ENCODE measurements at regions not wholly inside any gene's neighbourhood (a gene's known extent, or its start where the extent isn't known, plus 50 kb on each side); places are given as distances from the start of the nearest gene placed in this dataset.

DNA sequence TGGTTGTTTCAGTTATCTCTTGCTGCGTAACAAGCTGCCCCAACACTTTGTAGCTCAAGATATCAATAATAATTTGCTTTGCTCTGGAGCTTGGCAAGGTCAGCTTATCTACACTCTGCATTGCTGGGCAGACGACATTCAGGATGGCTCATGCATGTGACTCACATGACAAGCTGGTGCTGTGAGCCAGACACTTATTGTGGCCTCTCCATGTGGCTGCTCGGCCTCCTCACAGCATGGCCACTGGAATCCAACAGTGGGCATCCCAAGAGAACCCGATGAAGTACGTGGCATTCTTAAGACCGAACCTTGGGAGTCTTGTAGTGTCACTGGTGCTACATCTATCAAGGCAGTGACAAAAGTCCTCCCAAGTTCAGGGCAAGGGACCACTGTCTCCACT, 94.2 kb upstream of the MVB12B start:
- no peak overlapping the region for H3K27ac ChIP-seq (replicated peaks)
- no peaks in the 10 kb centered on the region for H3K27me3 ChIP-seq (ENCODE audit: insufficient read depth, poor library complexity, severe bottlenecking)
- no peak for DNase-seq (ENCODE audit: low read depth in 1 of 2, low spot score in 1 of 2)
- TF ChIP-seq POLR2AphosphoS5 (IDR thresholded peaks at IDR 0.05; ENCODE audit: low read depth) (no peak), GABPA (IDR thresholded peaks at IDR 0.05; ENCODE audit: low read depth) (no peak), SPI1 (IDR thresholded peaks at IDR 0.05; ENCODE audit: borderline replicate concordance, low read depth) (no peak)
- TF ChIP-seq, protein P1, sequence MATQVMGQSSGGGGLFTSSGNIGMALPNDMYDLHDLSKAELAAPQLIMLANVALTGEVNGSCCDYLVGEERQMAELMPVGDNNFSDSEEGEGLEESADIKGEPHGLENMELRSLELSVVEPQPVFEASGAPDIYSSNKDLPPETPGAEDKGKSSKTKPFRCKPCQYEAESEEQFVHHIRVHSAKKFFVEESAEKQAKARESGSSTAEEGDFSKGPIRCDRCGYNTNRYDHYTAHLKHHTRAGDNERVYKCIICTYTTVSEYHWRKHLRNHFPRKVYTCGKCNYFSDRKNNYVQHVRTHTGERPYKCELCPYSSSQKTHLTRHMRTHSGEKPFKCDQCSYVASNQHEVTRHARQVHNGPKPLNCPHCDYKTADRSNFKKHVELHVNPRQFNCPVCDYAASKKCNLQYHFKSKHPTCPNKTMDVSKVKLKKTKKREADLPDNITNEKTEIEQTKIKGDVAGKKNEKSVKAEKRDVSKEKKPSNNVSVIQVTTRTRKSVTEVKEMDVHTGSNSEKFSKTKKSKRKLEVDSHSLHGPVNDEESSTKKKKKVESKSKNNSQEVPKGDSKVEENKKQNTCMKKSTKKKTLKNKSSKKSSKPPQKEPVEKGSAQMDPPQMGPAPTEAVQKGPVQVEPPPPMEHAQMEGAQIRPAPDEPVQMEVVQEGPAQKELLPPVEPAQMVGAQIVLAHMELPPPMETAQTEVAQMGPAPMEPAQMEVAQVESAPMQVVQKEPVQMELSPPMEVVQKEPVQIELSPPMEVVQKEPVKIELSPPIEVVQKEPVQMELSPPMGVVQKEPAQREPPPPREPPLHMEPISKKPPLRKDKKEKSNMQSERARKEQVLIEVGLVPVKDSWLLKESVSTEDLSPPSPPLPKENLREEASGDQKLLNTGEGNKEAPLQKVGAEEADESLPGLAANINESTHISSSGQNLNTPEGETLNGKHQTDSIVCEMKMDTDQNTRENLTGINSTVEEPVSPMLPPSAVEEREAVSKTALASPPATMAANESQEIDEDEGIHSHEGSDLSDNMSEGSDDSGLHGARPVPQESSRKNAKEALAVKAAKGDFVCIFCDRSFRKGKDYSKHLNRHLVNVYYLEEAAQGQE (IDR thresholded peaks at IDR 0.05; ENCODE audit: insufficient replicate concordance, low read depth), result no peak
- TF ChIP-seq, protein P2, sequence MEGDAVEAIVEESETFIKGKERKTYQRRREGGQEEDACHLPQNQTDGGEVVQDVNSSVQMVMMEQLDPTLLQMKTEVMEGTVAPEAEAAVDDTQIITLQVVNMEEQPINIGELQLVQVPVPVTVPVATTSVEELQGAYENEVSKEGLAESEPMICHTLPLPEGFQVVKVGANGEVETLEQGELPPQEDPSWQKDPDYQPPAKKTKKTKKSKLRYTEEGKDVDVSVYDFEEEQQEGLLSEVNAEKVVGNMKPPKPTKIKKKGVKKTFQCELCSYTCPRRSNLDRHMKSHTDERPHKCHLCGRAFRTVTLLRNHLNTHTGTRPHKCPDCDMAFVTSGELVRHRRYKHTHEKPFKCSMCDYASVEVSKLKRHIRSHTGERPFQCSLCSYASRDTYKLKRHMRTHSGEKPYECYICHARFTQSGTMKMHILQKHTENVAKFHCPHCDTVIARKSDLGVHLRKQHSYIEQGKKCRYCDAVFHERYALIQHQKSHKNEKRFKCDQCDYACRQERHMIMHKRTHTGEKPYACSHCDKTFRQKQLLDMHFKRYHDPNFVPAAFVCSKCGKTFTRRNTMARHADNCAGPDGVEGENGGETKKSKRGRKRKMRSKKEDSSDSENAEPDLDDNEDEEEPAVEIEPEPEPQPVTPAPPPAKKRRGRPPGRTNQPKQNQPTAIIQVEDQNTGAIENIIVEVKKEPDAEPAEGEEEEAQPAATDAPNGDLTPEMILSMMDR (IDR thresholded peaks at IDR 0.05; ENCODE audit: insufficient read depth, low read length), result no peak
- no peak overlapping the region for H3K4me3 ChIP-seq (replicated peaks; ENCODE audit: insufficient read depth, low read length)

DNA sequence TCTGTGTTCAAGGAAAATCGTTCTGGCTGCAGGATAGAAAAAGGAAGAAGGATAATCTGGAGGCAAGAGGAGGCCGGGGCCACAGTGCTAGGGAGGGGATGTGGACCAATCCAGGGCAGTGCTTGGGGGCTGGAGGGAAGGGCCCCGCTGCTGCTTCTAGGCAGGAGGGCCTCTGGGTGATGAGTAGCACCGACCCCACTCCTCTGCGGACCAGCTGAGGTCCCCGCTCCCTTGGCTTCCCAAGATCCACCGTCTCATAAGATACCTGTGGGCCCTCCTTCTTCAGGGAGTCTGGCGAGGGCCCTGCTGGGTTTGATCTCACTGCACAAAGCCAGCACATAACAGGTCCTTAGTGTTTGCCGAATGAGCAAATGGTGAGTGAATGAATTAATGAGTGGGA, 93.5 kb upstream of the MVB12B start:
- no peak for DNase-seq (ENCODE audit: low read depth in 1 of 2, low spot score in 1 of 2)
- Histone ChIP-seq H3K27me3 (ENCODE audit: insufficient read depth, poor library complexity, severe bottlenecking) (no peaks in the 10 kb centered on the region), H3K27ac (replicated peaks) (no peak overlapping the region), H3K4me3 (replicated peaks; ENCODE audit: insufficient read depth, low read length) (no peak overlapping the region)
- TF ChIP-seq SPI1 (IDR thresholded peaks at IDR 0.05; ENCODE audit: borderline replicate concordance, low read depth) (no peak), GABPA (IDR thresholded peaks at IDR 0.05; ENCODE audit: low read depth) (no peak), POLR2AphosphoS5 (IDR thresholded peaks at IDR 0.05; ENCODE audit: low read depth) (no peak)
- TF ChIP-seq, protein P2 (IDR thresholded peaks at IDR 0.05; ENCODE audit: insufficient read depth, low read length), result no peak
- TF ChIP-seq, protein P1 (IDR thresholded peaks at IDR 0.05; ENCODE audit: insufficient replicate concordance, low read depth), result no peak

DNA sequence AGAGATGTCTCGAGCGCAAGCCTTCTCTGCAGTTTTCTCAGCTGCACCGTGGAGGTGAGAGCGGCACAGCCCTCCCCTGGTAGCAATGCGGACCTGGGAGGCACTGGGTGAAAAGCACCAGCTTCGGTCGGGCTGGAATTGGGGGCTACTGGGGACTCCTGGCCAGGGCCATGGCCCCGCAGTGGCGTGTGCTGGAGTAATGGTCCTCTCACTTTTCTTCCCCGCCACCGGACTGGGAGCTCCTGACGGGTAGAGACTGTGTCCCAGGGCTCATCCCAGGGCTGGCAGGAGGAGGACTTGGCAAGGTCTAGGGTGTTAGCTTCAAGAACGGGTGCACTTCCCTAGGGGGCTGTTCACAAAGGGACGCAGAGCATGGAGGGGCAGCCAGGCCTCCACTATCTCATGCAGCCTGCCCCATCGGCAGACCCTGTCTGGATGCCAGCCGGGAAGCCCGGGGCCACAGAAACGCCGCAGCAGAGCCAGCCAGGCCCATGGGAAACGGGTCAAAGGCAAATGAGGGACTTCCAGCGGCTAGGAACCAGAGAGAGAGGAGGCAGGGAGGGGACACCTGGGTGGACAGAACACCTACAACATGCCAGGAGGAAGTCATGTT, 92.6 kb upstream of the MVB12B start:
- no peaks in the 10 kb centered on the region for H3K27me3 ChIP-seq (ENCODE audit: insufficient read depth, poor library complexity, severe bottlenecking)
- H3K4me3 ChIP-seq (replicated peaks; ENCODE audit: insufficient read depth, low read length), result no peak overlapping the region
- no peak for DNase-seq (ENCODE audit: low read depth in 1 of 2, low spot score in 1 of 2)
- TF ChIP-seq POLR2AphosphoS5 (IDR thresholded peaks at IDR 0.05; ENCODE audit: low read depth), result no peak
- TF ChIP-seq GABPA (IDR thresholded peaks at IDR 0.05; ENCODE audit: low read depth), result no peak
- TF ChIP-seq, protein P1 (IDR thresholded peaks at IDR 0.05; ENCODE audit: insufficient replicate concordance, low read depth), result no peak
- TF ChIP-seq, protein P2 (IDR thresholded peaks at IDR 0.05; ENCODE audit: insufficient read depth, low read length), result no peak
- no peak for TF ChIP-seq SPI1 (IDR thresholded peaks at IDR 0.05; ENCODE audit: borderline replicate concordance, low read depth)
- H3K27ac ChIP-seq (replicated peaks), result no peak overlapping the region

Data from HL-60 (cell line).